ENCODE measurements at regions not wholly inside any gene's neighbourhood (a gene's known extent, or its start where the extent isn't known, plus 50 kb on each side); places are given as distances from the start of the nearest gene placed in this dataset.

DNA sequence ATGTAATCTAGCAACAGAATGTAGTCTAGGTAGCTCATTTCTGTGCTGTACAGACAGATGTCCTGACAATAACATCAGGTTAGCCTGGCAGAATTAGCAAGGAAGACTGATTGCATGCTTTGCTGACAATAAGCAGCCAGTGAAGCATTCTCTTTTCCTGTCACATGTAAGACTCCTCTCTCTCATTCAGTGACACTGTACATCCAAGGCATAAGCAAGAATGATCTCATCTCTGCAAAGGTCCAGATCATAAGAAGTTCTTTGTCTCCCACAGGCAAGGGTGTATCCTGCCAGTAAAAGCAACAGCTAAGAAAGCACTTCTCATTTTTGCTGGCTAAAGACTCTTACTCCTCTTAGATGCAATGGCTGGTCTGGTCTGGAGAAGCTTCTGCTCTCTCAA, 861.8 kb downstream of the TAF11L14 start:
- TF ChIP-seq, protein P1, sequence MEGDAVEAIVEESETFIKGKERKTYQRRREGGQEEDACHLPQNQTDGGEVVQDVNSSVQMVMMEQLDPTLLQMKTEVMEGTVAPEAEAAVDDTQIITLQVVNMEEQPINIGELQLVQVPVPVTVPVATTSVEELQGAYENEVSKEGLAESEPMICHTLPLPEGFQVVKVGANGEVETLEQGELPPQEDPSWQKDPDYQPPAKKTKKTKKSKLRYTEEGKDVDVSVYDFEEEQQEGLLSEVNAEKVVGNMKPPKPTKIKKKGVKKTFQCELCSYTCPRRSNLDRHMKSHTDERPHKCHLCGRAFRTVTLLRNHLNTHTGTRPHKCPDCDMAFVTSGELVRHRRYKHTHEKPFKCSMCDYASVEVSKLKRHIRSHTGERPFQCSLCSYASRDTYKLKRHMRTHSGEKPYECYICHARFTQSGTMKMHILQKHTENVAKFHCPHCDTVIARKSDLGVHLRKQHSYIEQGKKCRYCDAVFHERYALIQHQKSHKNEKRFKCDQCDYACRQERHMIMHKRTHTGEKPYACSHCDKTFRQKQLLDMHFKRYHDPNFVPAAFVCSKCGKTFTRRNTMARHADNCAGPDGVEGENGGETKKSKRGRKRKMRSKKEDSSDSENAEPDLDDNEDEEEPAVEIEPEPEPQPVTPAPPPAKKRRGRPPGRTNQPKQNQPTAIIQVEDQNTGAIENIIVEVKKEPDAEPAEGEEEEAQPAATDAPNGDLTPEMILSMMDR (IDR thresholded peaks at IDR 0.05) = no peak
- H3K4me1 ChIP-seq (ENCODE audit: control insufficient read depth in 1 of 2, low read depth in 2 of 2) = no peaks in the 10 kb centered on the region
- H3K9me3 ChIP-seq = no peaks in the 10 kb centered on the region
- DNase-seq (ENCODE audit: low spot score) (no peak), ATAC-seq (ENCODE audit: insufficient number of reproducible peaks, low FRiP score, low read depth) (no peak)
- H3K36me3 ChIP-seq = no peaks in the 10 kb centered on the region
- no peak overlapping the region for H3K27ac ChIP-seq
- H3K4me3 ChIP-seq = no peak overlapping the region
- H3K27me3 ChIP-seq (replicated peaks; ENCODE audit: insufficient read depth) = no peaks in the 10 kb centered on the region

DNA sequence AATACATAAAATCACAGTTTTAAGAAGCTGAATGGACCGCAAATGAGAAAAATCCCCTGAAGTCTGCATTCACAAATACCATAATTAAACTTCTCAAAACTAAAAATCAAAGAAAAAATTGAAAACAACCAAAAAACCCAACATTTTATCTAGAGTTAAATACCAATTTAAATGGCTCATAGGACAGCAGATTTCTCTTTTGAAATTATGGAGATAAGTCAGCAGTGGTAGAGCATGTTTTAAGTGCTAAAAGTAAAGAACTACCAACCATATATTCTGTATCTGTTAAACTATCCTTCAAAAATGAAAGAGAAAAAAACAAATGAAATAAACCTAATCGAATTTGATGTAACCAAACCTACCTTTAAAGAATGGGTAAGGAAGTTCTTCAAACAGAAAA, 862.8 kb downstream of the TAF11L14 start:
- Histone ChIP-seq H3K27me3 (replicated peaks; ENCODE audit: insufficient read depth) (no peaks in the 10 kb centered on the region), H3K36me3 (no peaks in the 10 kb centered on the region), H3K27ac (no peak overlapping the region), H3K4me1 (ENCODE audit: control insufficient read depth in 1 of 2, low read depth in 2 of 2) (no peaks in the 10 kb centered on the region), H3K9me3 (no peaks in the 10 kb centered on the region), H3K4me3 (no peak overlapping the region)
- TF ChIP-seq, protein P1 (IDR thresholded peaks at IDR 0.05) = no peak
- ATAC-seq (ENCODE audit: insufficient number of reproducible peaks, low FRiP score, low read depth) (no peak), DNase-seq (ENCODE audit: low spot score) (no peak)

DNA sequence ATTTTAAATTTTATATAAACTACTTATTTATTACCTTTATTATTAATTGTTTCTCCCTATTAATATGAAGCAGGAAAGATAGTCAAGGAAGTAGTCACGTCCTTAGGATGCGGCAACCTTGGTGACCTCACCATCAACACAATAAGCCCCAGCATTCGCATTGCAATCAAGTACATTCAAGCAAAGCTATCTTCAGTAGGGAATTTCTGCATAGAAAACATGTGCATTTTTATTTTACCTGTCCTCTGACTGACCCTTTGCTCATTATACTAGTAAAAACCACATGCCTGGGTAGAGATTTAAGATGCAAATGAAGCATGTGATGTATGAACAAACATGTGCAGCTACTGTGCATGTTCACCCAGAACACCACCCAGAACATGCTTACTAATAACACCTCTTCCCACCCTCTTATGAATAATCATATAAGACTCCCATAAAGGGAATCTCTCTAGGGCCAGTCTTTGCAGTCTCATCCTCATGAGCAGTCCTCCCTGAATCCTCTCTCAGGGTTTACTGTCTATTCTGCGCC, 869.6 kb downstream of the TAF11L14 start:
- Histone ChIP-seq H3K4me1 (ENCODE audit: control insufficient read depth in 1 of 2, low read depth in 2 of 2) (no peaks in the 10 kb centered on the region), H3K9me3 (no peaks in the 10 kb centered on the region), H3K36me3 (no peaks in the 10 kb centered on the region), H3K27me3 (replicated peaks; ENCODE audit: insufficient read depth) (no peaks in the 10 kb centered on the region), H3K4me3 (no peak overlapping the region), H3K27ac (no peak overlapping the region)
- no peak for ATAC-seq (ENCODE audit: insufficient number of reproducible peaks, low FRiP score, low read depth)
- DNase-seq (ENCODE audit: low spot score) = no peak
- TF ChIP-seq, protein P1 (IDR thresholded peaks at IDR 0.05) = no peak

DNA sequence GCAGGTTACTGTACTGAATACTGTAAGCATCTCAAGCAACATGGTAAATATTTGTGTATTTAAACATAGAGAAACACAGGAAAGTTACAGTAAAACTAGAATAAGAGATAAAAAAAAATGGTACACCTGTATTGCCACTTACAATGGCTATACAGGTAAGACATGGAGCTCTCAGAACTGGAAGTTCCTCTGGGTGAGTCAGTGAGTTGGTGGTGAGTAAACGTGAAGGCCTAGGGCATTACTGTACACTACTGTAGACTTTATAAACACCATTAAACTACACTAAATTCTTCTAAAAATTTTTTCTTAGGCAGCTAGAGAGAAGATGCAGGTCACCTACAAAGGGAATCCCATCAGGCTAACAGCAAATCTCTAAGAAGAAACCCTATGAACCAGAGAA, 872.9 kb downstream of the TAF11L14 start:
- no peaks in the 10 kb centered on the region for H3K4me1 ChIP-seq (ENCODE audit: control insufficient read depth in 1 of 2, low read depth in 2 of 2)
- H3K9me3 ChIP-seq = no peaks in the 10 kb centered on the region
- H3K4me3 ChIP-seq = no peak overlapping the region
- no peaks in the 10 kb centered on the region for H3K27me3 ChIP-seq (replicated peaks; ENCODE audit: insufficient read depth)
- no peaks in the 10 kb centered on the region for H3K36me3 ChIP-seq
- DNase-seq (ENCODE audit: low spot score) (no peak), ATAC-seq (ENCODE audit: insufficient number of reproducible peaks, low FRiP score, low read depth) (no peak)
- H3K27ac ChIP-seq = no peak overlapping the region
- TF ChIP-seq, protein P1 (IDR thresholded peaks at IDR 0.05) = no peak

DNA sequence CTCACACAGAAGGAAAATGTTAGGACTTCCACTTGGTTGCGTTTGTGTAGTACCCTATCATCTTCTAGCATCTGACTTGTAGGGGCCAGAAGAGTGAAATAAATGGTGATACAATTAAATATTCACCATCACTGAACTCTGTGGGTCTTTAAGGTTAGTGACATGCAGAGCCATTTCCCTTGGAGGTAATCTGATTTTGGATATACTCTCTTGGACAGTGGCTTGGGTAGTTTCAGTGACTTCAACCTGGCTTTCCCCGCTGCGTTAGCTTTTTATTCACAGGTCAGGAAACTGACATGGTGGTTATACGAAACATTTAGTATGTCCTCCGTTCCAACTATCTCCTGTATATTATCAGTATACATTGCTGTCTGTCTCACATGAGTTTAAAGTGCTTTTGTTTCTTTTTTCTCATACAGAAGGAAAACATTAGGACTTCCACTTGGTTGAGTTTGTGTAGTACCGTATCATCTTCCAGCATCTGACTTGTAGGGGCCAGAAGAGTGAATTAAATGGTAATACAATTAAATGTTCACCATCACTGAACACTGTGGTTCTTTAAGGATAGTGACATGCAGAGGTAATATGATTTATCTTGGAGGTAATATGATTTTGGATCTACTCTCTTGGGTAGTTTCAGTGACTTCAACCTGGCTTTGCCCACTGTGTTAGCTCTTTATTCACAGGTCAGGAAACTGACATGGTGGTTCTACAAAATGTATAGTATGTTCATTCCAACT, 883.6 kb downstream of the TAF11L14 start:
- TF ChIP-seq, protein P1 (IDR thresholded peaks at IDR 0.05) = no peak
- Histone ChIP-seq H3K9me3 (no peaks in the 10 kb centered on the region), H3K4me3 (no peak overlapping the region), H3K27me3 (replicated peaks; ENCODE audit: insufficient read depth) (no peaks in the 10 kb centered on the region), H3K36me3 (no peaks in the 10 kb centered on the region), H3K27ac (no peak overlapping the region), H3K4me1 (ENCODE audit: control insufficient read depth in 1 of 2, low read depth in 2 of 2) (no peaks in the 10 kb centered on the region)
- no peak for ATAC-seq (ENCODE audit: insufficient number of reproducible peaks, low FRiP score, low read depth)
- DNase-seq (ENCODE audit: low spot score) = no peak
